Fibroblast of lung (primary cell): ENCODE measurements at regions not wholly inside any gene's neighbourhood (a gene's known extent, or its start where the extent isn't known, plus 50 kb on each side); places are given as distances from the start of the nearest gene placed in this dataset.

Experiments used
- DNase-seq, 2 donors: peaks; one replicate each; pipeline versions ENCODE4 v3.0.0 to v3.0.0-alpha.2; 2010; ENCODE audit warnings: low read depth in 2 of 2
- H2AFZ ChIP-seq: 2 replicates; pipeline ENCODE4 v1.5.1; 2012; ENCODE audit warnings: low read length, control low read depth, inconsistent platforms
- H3K27ac ChIP-seq: 2 replicates; pipeline ENCODE4 v1.5.1; 2011; ENCODE audit warnings: low read length, control low read depth; ENCODE audit not compliant: insufficient read depth
- H3K27me3 ChIP-seq: 2 replicates; pipeline ENCODE4 v1.5.1; 2011; ENCODE audit warnings: mild to moderate bottlenecking, low read length; ENCODE audit not compliant: control insufficient read depth, insufficient read depth
- H3K36me3 ChIP-seq: 2 replicates; pipeline ENCODE4 v1.5.1; 2011; ENCODE audit warnings: low read length; ENCODE audit not compliant: control insufficient read depth, insufficient read depth
- H3K4me1 ChIP-seq: 2 replicates; pipeline ENCODE4 v1.5.1; 2011; ENCODE audit warnings: low read length; ENCODE audit not compliant: control insufficient read depth, insufficient read depth; ENCODE audit errors: extremely low read depth
- H3K4me2 ChIP-seq: 2 replicates; pipeline ENCODE4 v1.5.1; 2011; ENCODE audit warnings: low read length, control low read depth; ENCODE audit not compliant: insufficient read depth; ENCODE audit errors: extremely low read depth
- H3K4me3 ChIP-seq, 4 experiments: fragments of 200-600 bp in 1 of 4; sonication (generic) in 1 of 4; replicated peaks in 1 of 4; 2 replicates each; pipeline ENCODE4 v1.5.1; 2011 to 2016; ENCODE audit warnings: low read length in 4 of 4, low read depth in 3 of 4, mild to moderate bottlenecking in 3 of 4, control low read depth in 2 of 4, inconsistent platforms in 1 of 4, mixed read lengths in 1 of 4; ENCODE audit not compliant: insufficient read depth in 1 of 4; ENCODE audit errors: control extremely low read depth in 1 of 4
- H3K79me2 ChIP-seq: 2 replicates; pipeline ENCODE4 v1.5.1; 2012; ENCODE audit warnings: mild to moderate bottlenecking, low read length, inconsistent platforms; ENCODE audit not compliant: control insufficient read depth, insufficient read depth
- H3K9ac ChIP-seq: 2 replicates; pipeline ENCODE4 v1.5.1; 2011; ENCODE audit warnings: mild to moderate bottlenecking, low read length, control low read depth; ENCODE audit not compliant: insufficient read depth
- H3K9me3 ChIP-seq: 2 replicates; pipeline ENCODE4 v1.5.1; 2012; ENCODE audit warnings: low read depth, low read length; ENCODE audit not compliant: control insufficient read depth, insufficient read depth
- H4K20me1 ChIP-seq: 2 replicates; pipeline ENCODE4 v1.5.1; 2011; ENCODE audit warnings: low read length; ENCODE audit not compliant: control insufficient read depth, insufficient read depth; ENCODE audit errors: extremely low read depth
- EZH2 ChIP-seq: IDR thresholded peaks from 2 replicates; pipeline ENCODE4 v1.5.1; 2012; ENCODE audit warnings: low read length, control low read depth, mild to moderate bottlenecking; ENCODE audit errors: missing control alignments
- TF ChIP-seq, protein P1 (sequence below), 2 donors: IDR thresholded peaks in 1 of 2; conservative IDR thresholded peaks in 1 of 2; 1 replicate in 1 of 2; 2 replicates in 1 of 2; pipeline ENCODE4 v1.5.1; 2011 to 2012; ENCODE audit warnings: low read length in 2 of 2, control low read depth in 1 of 2, inconsistent platforms in 1 of 2, low read depth in 1 of 2, mild to moderate bottlenecking in 1 of 2

GRCh38 chr6:151698931-151699700, 108.4 kb upstream of the ESR1 start:
- H3K4me2 ChIP-seq: no peak overlapping the region
- DNase-seq: no peak
- no peak overlapping the region for H3K27ac ChIP-seq
- H3K4me3 ChIP-seq: no peak overlapping the region
- H3K27me3 ChIP-seq: no peaks in the 10 kb centered on the region
- TF ChIP-seq, protein P1, sequence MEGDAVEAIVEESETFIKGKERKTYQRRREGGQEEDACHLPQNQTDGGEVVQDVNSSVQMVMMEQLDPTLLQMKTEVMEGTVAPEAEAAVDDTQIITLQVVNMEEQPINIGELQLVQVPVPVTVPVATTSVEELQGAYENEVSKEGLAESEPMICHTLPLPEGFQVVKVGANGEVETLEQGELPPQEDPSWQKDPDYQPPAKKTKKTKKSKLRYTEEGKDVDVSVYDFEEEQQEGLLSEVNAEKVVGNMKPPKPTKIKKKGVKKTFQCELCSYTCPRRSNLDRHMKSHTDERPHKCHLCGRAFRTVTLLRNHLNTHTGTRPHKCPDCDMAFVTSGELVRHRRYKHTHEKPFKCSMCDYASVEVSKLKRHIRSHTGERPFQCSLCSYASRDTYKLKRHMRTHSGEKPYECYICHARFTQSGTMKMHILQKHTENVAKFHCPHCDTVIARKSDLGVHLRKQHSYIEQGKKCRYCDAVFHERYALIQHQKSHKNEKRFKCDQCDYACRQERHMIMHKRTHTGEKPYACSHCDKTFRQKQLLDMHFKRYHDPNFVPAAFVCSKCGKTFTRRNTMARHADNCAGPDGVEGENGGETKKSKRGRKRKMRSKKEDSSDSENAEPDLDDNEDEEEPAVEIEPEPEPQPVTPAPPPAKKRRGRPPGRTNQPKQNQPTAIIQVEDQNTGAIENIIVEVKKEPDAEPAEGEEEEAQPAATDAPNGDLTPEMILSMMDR (conservative IDR thresholded peaks at IDR 0.05 in 1 of 2, IDR thresholded peaks at IDR 0.05 in 1 of 2; ENCODE audit: low read depth in 1 of 2, low read length in 2 of 2): no peak
- no peak for TF ChIP-seq EZH2
- H3K36me3 ChIP-seq: no peaks in the 10 kb centered on the region
- no peaks in the 10 kb centered on the region for H3K9me3 ChIP-seq
- no peaks in the 10 kb centered on the region for H3K4me1 ChIP-seq
- no peaks in the 10 kb centered on the region for H3K79me2 ChIP-seq
- H4K20me1 ChIP-seq: no peaks in the 10 kb centered on the region
- H3K9ac ChIP-seq: no peak overlapping the region
- H2AFZ ChIP-seq: no peak overlapping the region

- Histone ChIP-seq H3K79me2 (no peaks in the 10 kb centered on the region), H2AFZ (no peak overlapping the region), H3K9ac (no peak overlapping the region), H3K27ac (no peak overlapping the region), H3K4me2 (no peak overlapping the region), H4K20me1 (no peaks in the 10 kb centered on the region), H3K27me3 (no peaks in the 10 kb centered on the region), H3K36me3 (no peaks in the 10 kb centered on the region), H3K4me3 (no peak overlapping the region), H3K4me1 (no peaks in the 10 kb centered on the region), H3K9me3 (no peaks in the 10 kb centered on the region)
- DNase-seq: no peak
- no peak for TF ChIP-seq EZH2
- TF ChIP-seq, protein P1 (conservative IDR thresholded peaks at IDR 0.05 in 1 of 2, IDR thresholded peaks at IDR 0.05 in 1 of 2; ENCODE audit: low read depth in 1 of 2, low read length in 2 of 2): no peak
Measured at GRCh38 chr6:151699719-151700118, 107.8 kb upstream of the ESR1 start.

- Histone ChIP-seq H3K4me1 (no peaks in the 10 kb centered on the region), H3K9me3 (no peaks in the 10 kb centered on the region), H2AFZ (no peak overlapping the region), H3K4me3 (no peak overlapping the region), H3K79me2 (no peaks in the 10 kb centered on the region), H3K36me3 (no peaks in the 10 kb centered on the region), H3K4me2 (no peak overlapping the region), H3K9ac (no peak overlapping the region), H4K20me1 (no peaks in the 10 kb centered on the region), H3K27me3 (no peaks in the 10 kb centered on the region), H3K27ac (no peak overlapping the region)
- TF ChIP-seq, protein P1 (conservative IDR thresholded peaks at IDR 0.05 in 1 of 2, IDR thresholded peaks at IDR 0.05 in 1 of 2; ENCODE audit: low read depth in 1 of 2, low read length in 2 of 2): no peak
- no peak for TF ChIP-seq EZH2
- no peak for DNase-seq
Measured at GRCh38 chr6:151701911-151702562, 105.4 kb upstream of the ESR1 start.
